Glutamatergic neuron (in vitro differentiated cells): ENCODE measurements at regions not wholly inside any gene's neighbourhood (a gene's known extent, or its start where the extent isn't known, plus 50 kb on each side); places are given as distances from the start of the nearest gene placed in this dataset.

ENCODE experiments used
- DNase-seq: peaks from one replicate; pipeline ENCODE4 v3.0.0; 2022
- H3K27ac Mint-ChIP-seq: one replicate; pipeline ENCODE4 v1.8.0; 2020; ENCODE audit warnings: mild to moderate bottlenecking, mixed read lengths, inconsistent platforms; ENCODE audit not compliant: unreplicated experiment
- H3K27me3 Mint-ChIP-seq: one replicate; pipeline ENCODE4 v1.8.0; 2020; ENCODE audit warnings: mild to moderate bottlenecking, moderate library complexity, mixed read lengths, inconsistent platforms; ENCODE audit not compliant: unreplicated experiment
- H3K36me3 Mint-ChIP-seq: one replicate; pipeline ENCODE4 v1.8.0; 2020; ENCODE audit warnings: mild to moderate bottlenecking, mixed read lengths, inconsistent platforms; ENCODE audit not compliant: unreplicated experiment
- H3K4me1 Mint-ChIP-seq: one replicate; pipeline ENCODE4 v1.8.0; 2020; ENCODE audit warnings: mild to moderate bottlenecking, low read depth, mixed read lengths, inconsistent platforms; ENCODE audit not compliant: unreplicated experiment
- H3K4me3 Mint-ChIP-seq: one replicate; pipeline ENCODE4 v1.8.0; 2020; ENCODE audit warnings: mild to moderate bottlenecking, mixed read lengths, inconsistent platforms; ENCODE audit not compliant: unreplicated experiment
- H3K9me3 Mint-ChIP-seq: one replicate; pipeline ENCODE4 v1.8.0; 2020; ENCODE audit warnings: mild to moderate bottlenecking, moderate library complexity, mixed read lengths, inconsistent platforms; ENCODE audit not compliant: unreplicated experiment
- CTCF ChIP-seq: fragments of 200-600 bp; sonication (generic); IDR thresholded peaks from one replicate; pipeline ENCODE4 v1.5.0; 2021; ENCODE audit not compliant: partially characterized antibody, unreplicated experiment

- Mint-ChIP-seq H3K4me1 (peaks cover 9% of the 10 kb centered on the region), H3K9me3 (no peaks in the 10 kb centered on the region), H3K27me3 (no peaks in the 10 kb centered on the region), H3K4me3 (no peak overlapping the region), H3K36me3 (no peaks in the 10 kb centered on the region), H3K27ac (no peak overlapping the region)
- peak; percentile 44 for TF ChIP-seq CTCF
- no peak for DNase-seq
These were observed 296.6 kb upstream of the MANEA start for GRCh38 chr6:95280686-95281273.

GRCh38 chr6:95285881-95286280 is 291.5 kb upstream of the MANEA start:
- no peaks in the 10 kb centered on the region for H3K9me3 Mint-ChIP-seq
- peaks cover 2% of the 10 kb centered on the region for H3K27me3 Mint-ChIP-seq
- H3K36me3 Mint-ChIP-seq, result no peaks in the 10 kb centered on the region

GRCh38 chr6:95286874-95287273 is 290.5 kb upstream of the MANEA start:
- Mint-ChIP-seq H3K4me3 (no peak overlapping the region), H3K4me1 (peaks cover 21% of the 10 kb centered on the region), H3K27ac (no peak overlapping the region), H3K9me3 (no peaks in the 10 kb centered on the region), H3K27me3 (peaks cover 2% of the 10 kb centered on the region), H3K36me3 (no peaks in the 10 kb centered on the region)
- DNase-seq, result peak; percentile 30
- no peak for TF ChIP-seq CTCF

More at GRCh38 chr6:95285881-95286280, 291.5 kb upstream of the MANEA start:
- Mint-ChIP-seq H3K4me1 (peaks cover 25% of the 10 kb centered on the region), H3K4me3 (no peak overlapping the region), H3K27ac (no peak overlapping the region)
- no peak for DNase-seq
- TF ChIP-seq CTCF, result no peak

GRCh38 chr6:95288251-95288650 is 289.1 kb upstream of the MANEA start:
- no peak for TF ChIP-seq CTCF
- H3K4me3 Mint-ChIP-seq, result no peak overlapping the region

GRCh38 chr6:95292011-95292410 is 285.3 kb upstream of the MANEA start:
- Mint-ChIP-seq H3K36me3 (no peaks in the 10 kb centered on the region), H3K4me3 (no peak overlapping the region), H3K9me3 (no peaks in the 10 kb centered on the region), H3K27me3 (peaks cover 2% of the 10 kb centered on the region), H3K4me1 (peaks cover 12% of the 10 kb centered on the region), H3K27ac (no peak overlapping the region)
- TF ChIP-seq CTCF, result no peak
- DNase-seq, result no peak

More at GRCh38 chr6:95288251-95288650, 289.1 kb upstream of the MANEA start:
- Mint-ChIP-seq H3K9me3 (no peaks in the 10 kb centered on the region), H3K36me3 (no peaks in the 10 kb centered on the region), H3K4me1 (peaks cover 21% of the 10 kb centered on the region), H3K27ac (no peak overlapping the region), H3K27me3 (peaks cover 2% of the 10 kb centered on the region)
- DNase-seq, result no peak
